ENCODE measurements at regions not wholly inside any gene's neighbourhood (a gene's known extent, or its start where the extent isn't known, plus 50 kb on each side); places are given as distances from the start of the nearest gene placed in this dataset.

GRCh38 chr22:23513705-23514104 is 66.4 kb downstream of the IGLL1 start:
- Mint-ChIP-seq H3K27ac (ENCODE audit: unreplicated experiment) (no peak overlapping the region), H3K4me1 (ENCODE audit: low read depth, unreplicated experiment) (peaks cover 13% of the 10 kb centered on the region), H3K27me3 (ENCODE audit: unreplicated experiment) (peaks cover 9% of the 10 kb centered on the region), H3K36me3 (ENCODE audit: unreplicated experiment) (no peaks in the 10 kb centered on the region), H3K4me3 (ENCODE audit: unreplicated experiment) (no peak overlapping the region), H3K9me3 (ENCODE audit: unreplicated experiment) (peaks cover 9% of the 10 kb centered on the region)
- DNase-seq, result no peak
- no peak for TF ChIP-seq CTCF (IDR thresholded peaks at IDR 0.05; ENCODE audit: partially characterized antibody, unreplicated experiment)

- Mint-ChIP-seq H3K4me1 (ENCODE audit: low read depth, unreplicated experiment) (peaks cover 9% of the 10 kb centered on the region), H3K27ac (ENCODE audit: unreplicated experiment) (peak overlapping the region; percentile 55), H3K4me3 (ENCODE audit: unreplicated experiment) (no peak overlapping the region), H3K9me3 (ENCODE audit: unreplicated experiment) (peaks cover 6% of the 10 kb centered on the region), H3K36me3 (ENCODE audit: unreplicated experiment) (no peaks in the 10 kb centered on the region), H3K27me3 (ENCODE audit: unreplicated experiment) (peaks cover 7% of the 10 kb centered on the region)
- no peak for DNase-seq
- TF ChIP-seq CTCF (IDR thresholded peaks at IDR 0.05; ENCODE audit: partially characterized antibody, unreplicated experiment), result no peak
These were observed 67.0 kb downstream of the IGLL1 start for GRCh38 chr22:23513133-23513532.

- Mint-ChIP-seq H3K27me3 (ENCODE audit: unreplicated experiment) (peaks cover 7% of the 10 kb centered on the region), H3K9me3 (ENCODE audit: unreplicated experiment) (peaks cover 3% of the 10 kb centered on the region), H3K36me3 (ENCODE audit: unreplicated experiment) (no peaks in the 10 kb centered on the region), H3K4me1 (ENCODE audit: low read depth, unreplicated experiment) (peaks cover 6% of the 10 kb centered on the region), H3K4me3 (ENCODE audit: unreplicated experiment) (no peak overlapping the region), H3K27ac (ENCODE audit: unreplicated experiment) (no peak overlapping the region)
- no peak for DNase-seq
- no peak for TF ChIP-seq CTCF (IDR thresholded peaks at IDR 0.05; ENCODE audit: partially characterized antibody, unreplicated experiment)
These were observed 67.4 kb downstream of the IGLL1 start for GRCh38 chr22:23512721-23513120.

- H3K36me3 Mint-ChIP-seq (ENCODE audit: unreplicated experiment), result no peaks in the 10 kb centered on the region
- H3K4me1 Mint-ChIP-seq (ENCODE audit: low read depth, unreplicated experiment), result peaks cover 2% of the 10 kb centered on the region
- no peak for TF ChIP-seq CTCF (IDR thresholded peaks at IDR 0.05; ENCODE audit: partially characterized antibody, unreplicated experiment)
- DNase-seq, result no peak
- peaks cover 7% of the 10 kb centered on the region for H3K27me3 Mint-ChIP-seq (ENCODE audit: unreplicated experiment)
- H3K4me3 Mint-ChIP-seq (ENCODE audit: unreplicated experiment), result no peak overlapping the region
- peaks cover 2% of the 10 kb centered on the region for H3K9me3 Mint-ChIP-seq (ENCODE audit: unreplicated experiment)
- no peak overlapping the region for H3K27ac Mint-ChIP-seq (ENCODE audit: unreplicated experiment)
These were observed 67.8 kb downstream of the IGLL1 start for GRCh38 chr22:23512348-23512705.

GRCh38 chr22:23511627-23512347 is 68.3 kb downstream of the IGLL1 start:
- no peak for DNase-seq
- no peaks in the 10 kb centered on the region for H3K36me3 Mint-ChIP-seq (ENCODE audit: unreplicated experiment)
- H3K27ac Mint-ChIP-seq (ENCODE audit: unreplicated experiment), result no peak overlapping the region
- TF ChIP-seq CTCF (IDR thresholded peaks at IDR 0.05; ENCODE audit: partially characterized antibody, unreplicated experiment), result no peak
- peaks cover 2% of the 10 kb centered on the region for H3K4me1 Mint-ChIP-seq (ENCODE audit: low read depth, unreplicated experiment)
- H3K9me3 Mint-ChIP-seq (ENCODE audit: unreplicated experiment), result peaks cover 2% of the 10 kb centered on the region
- peaks cover 7% of the 10 kb centered on the region for H3K27me3 Mint-ChIP-seq (ENCODE audit: unreplicated experiment)
- H3K4me3 Mint-ChIP-seq (ENCODE audit: unreplicated experiment), result no peak overlapping the region

Measured in glutamatergic neuron (in vitro differentiated cells).